SK-N-SH (cell line): ENCODE measurements at regions not wholly inside any gene's neighbourhood (a gene's known extent, or its start where the extent isn't known, plus 50 kb on each side); places are given as distances from the start of the nearest gene placed in this dataset.

ENCODE experiments used
- CTCF ChIA-PET: fragments of 300-600, 350-600 bp; formaldehyde crosslinking; extraction: SDS; loops from one replicate; lab custom pipeline; 2021; lab: Yijun Ruan, JAX
- POLR2A ChIA-PET: fragments of 350-600 bp; sonication (Branson Sonifier 250); formaldehyde crosslinking; extraction: SDS; loops from one replicate; lab custom pipeline; 2020; ENCODE audit warnings: antibody characterized with exemption, inconsistent platforms; lab: Yijun Ruan, JAX
- DNase-seq: peaks from one replicate; pipeline ENCODE4 v3.0.0; 2012
- H2AFZ ChIP-seq: fragments of 200-600 bp; sonication (generic); 2 replicates; pipeline ENCODE4 v1.8.1; 2016; ENCODE audit warnings: antibody characterized with exemption, mild to moderate bottlenecking, low read depth
- H3F3A ChIP-seq: fragments of 200-600 bp; sonication (generic); replicated peaks from 2 replicates; pipeline ENCODE3; 2016; ENCODE audit warnings: antibody characterized with exemption, mild to moderate bottlenecking; ENCODE audit not compliant: insufficient read depth
- H3K27ac ChIP-seq, 2 experiments: fragments of 200-500 bp in 1 of 2; fragments of 200-600 bp in 1 of 2; sonication (Bioruptor generic) in 1 of 2; sonication (generic), shearing (Covaris generic) in 1 of 2; 2 replicates each; pipeline versions ENCODE4 v1.5.1 to v1.6.1; 2014 to 2016; ENCODE audit warnings: low read depth in 2 of 2, inconsistent platforms in 1 of 2, low read length in 1 of 2, mild to moderate bottlenecking in 1 of 2, mixed read lengths in 1 of 2
- H3K27me3 ChIP-seq: fragments of 200-600 bp; sonication (generic), shearing (Covaris generic); 2 replicates; pipeline ENCODE4 v1.6.1; 2016; ENCODE audit warnings: mixed run types; ENCODE audit not compliant: insufficient read depth
- H3K36me3 ChIP-seq, 2 experiments: fragments of 200-500 bp in 1 of 2; fragments of 200-600 bp in 1 of 2; sonication (Bioruptor generic) in 1 of 2; sonication (generic) in 1 of 2; replicated peaks in 1 of 2; 2 replicates each; pipeline versions ENCODE3 to v1.5.1; 2014 to 2016; ENCODE audit warnings: low read length in 1 of 2, mild to moderate bottlenecking in 1 of 2; ENCODE audit not compliant: insufficient read depth in 2 of 2, control insufficient read depth in 1 of 2
- H3K4me1 ChIP-seq, 2 experiments: fragments of 200-500 bp in 1 of 2; fragments of 200-600 bp in 1 of 2; sonication (Bioruptor generic) in 1 of 2; sonication (generic), shearing (Covaris generic) in 1 of 2; 2 replicates each; pipeline versions ENCODE4 v1.5.1 to v1.6.1; 2014 to 2016; ENCODE audit warnings: low read depth in 1 of 2, low read length in 1 of 2, mixed run types in 1 of 2; ENCODE audit not compliant: insufficient read depth in 2 of 2, control insufficient read depth in 1 of 2
- H3K4me2 ChIP-seq: fragments of 200-600 bp; sonication (generic), shearing (Covaris generic); 2 replicates; pipeline ENCODE4 v1.6.1; 2017; ENCODE audit warnings: mixed run types
- H3K4me3 ChIP-seq, 2 experiments: fragments of 200-500 bp in 1 of 2; fragments of 200-600 bp in 1 of 2; sonication (Bioruptor generic) in 1 of 2; sonication (generic), shearing (Covaris generic) in 1 of 2; 2 replicates each; pipeline versions ENCODE4 v1.5.1 to v1.8.1; 2014 to 2016; ENCODE audit warnings: low read depth in 2 of 2, inconsistent platforms in 1 of 2, low read length in 1 of 2, mild to moderate bottlenecking in 1 of 2, mixed read lengths in 1 of 2, moderate library complexity in 1 of 2
- H3K79me2 ChIP-seq: fragments of 200-600 bp; sonication (generic); 2 replicates; pipeline ENCODE4 v1.8.1; 2017; ENCODE audit warnings: mild to moderate bottlenecking; ENCODE audit not compliant: insufficient read depth
- H3K9ac ChIP-seq: fragments of 200-600 bp; sonication (generic); 2 replicates; pipeline ENCODE4 v1.6.1; 2017; ENCODE audit warnings: mixed run types
- H3K9me2 ChIP-seq: fragments of 200-600 bp; sonication (generic); 2 replicates; pipeline ENCODE4 v1.6.1; 2017; ENCODE audit warnings: mixed run types
- H3K9me3 ChIP-seq: fragments of 200-600 bp; sonication (generic); 2 replicates; pipeline ENCODE4 v1.6.1; 2017; ENCODE audit warnings: mixed run types, mild to moderate bottlenecking, moderate library complexity
- H4K20me1 ChIP-seq: fragments of 200-600 bp; sonication (generic); 2 replicates; pipeline ENCODE4 v1.6.1; 2017; ENCODE audit warnings: mild to moderate bottlenecking, mixed run types; ENCODE audit not compliant: insufficient read depth
- EP300 ChIP-seq, 2 experiments: IDR thresholded peaks; 2 replicates each; pipeline versions ENCODE4 v1.4.0 to v1.6.1; 2012; ENCODE audit warnings: borderline replicate concordance in 1 of 2, low read depth in 1 of 2, low read length in 1 of 2
- EZH2phosphoT487 ChIP-seq: fragments of 200-600 bp; sonication (generic); IDR thresholded peaks from 2 replicates; pipeline ENCODE4 v1.6.1; 2017; ENCODE audit warnings: low read depth, mixed run types, mild to moderate bottlenecking, antibody characterized with exemption, moderate library complexity, borderline replicate concordance
- FOSL2 ChIP-seq: IDR thresholded peaks from 2 replicates; pipeline ENCODE4 v1.4.0; 2012; ENCODE audit warnings: low read depth, mild to moderate bottlenecking, moderate library complexity, borderline replicate concordance
- FOXJ3 ChIP-seq: sonication (generic); formaldehyde crosslinking; IDR thresholded peaks from 2 replicates; pipeline ENCODE4 v1.5.1; 2020; ENCODE audit warnings: mild to moderate bottlenecking, missing genetic modification reagents
- FOXM1 ChIP-seq: IDR thresholded peaks from 2 replicates; pipeline ENCODE4 v1.4.0; 2012; ENCODE audit warnings: low read depth, mild to moderate bottlenecking
- GABPA ChIP-seq: IDR thresholded peaks from 2 replicates; pipeline ENCODE4 v1.4.0; 2012; ENCODE audit warnings: low read depth, mild to moderate bottlenecking
- GATA2 ChIP-seq: sonication (generic); formaldehyde crosslinking; IDR thresholded peaks from 2 replicates; pipeline ENCODE4 v1.5.0; 2020; ENCODE audit warnings: mild to moderate bottlenecking, missing genetic modification reagents
- MEF2A ChIP-seq: IDR thresholded peaks from 2 replicates; pipeline ENCODE4 v1.4.0; 2012; ENCODE audit warnings: low read depth, borderline replicate concordance
- NFIC ChIP-seq: IDR thresholded peaks from 2 replicates; pipeline ENCODE4 v1.4.0; 2012; ENCODE audit warnings: borderline replicate concordance
- NRF1 ChIP-seq: IDR thresholded peaks from 2 replicates; pipeline ENCODE4 v1.6.1; 2012; ENCODE audit warnings: low read depth, mild to moderate bottlenecking, low read length
- RAD21 ChIP-seq: IDR thresholded peaks from 2 replicates; pipeline ENCODE4 v1.6.1; 2012; ENCODE audit warnings: mild to moderate bottlenecking, low read length
- RCOR1 ChIP-seq: fragments of 150-350 bp; IDR thresholded peaks from 2 replicates; pipeline ENCODE4 v1.6.1; 2017; ENCODE audit warnings: antibody characterized with exemption, low read length
- RFX5 ChIP-seq: IDR thresholded peaks from 2 replicates; pipeline ENCODE4 v1.6.1; 2012; ENCODE audit warnings: mild to moderate bottlenecking, improper control_type of control experiment, low read length
- TEAD4 ChIP-seq: IDR thresholded peaks from 2 replicates; pipeline ENCODE4 v1.4.0; 2012; ENCODE audit warnings: mild to moderate bottlenecking, borderline replicate concordance; ENCODE audit not compliant: insufficient read depth
- WGBS: methylation state at CpG from one replicate; pipeline ENCODE4 v1.1.6; 2017; ENCODE audit warnings: low lambda C conversion rate; 5-methylcytosine and 5-hydroxymethylcytosine counted together
- TF ChIP-seq, protein P1 (sequence below): IDR thresholded peaks from 2 replicates; pipeline ENCODE4 v1.4.0; 2012; ENCODE audit warnings: low read depth
- TF ChIP-seq, protein P2 (sequence below): IDR thresholded peaks from 2 replicates; pipeline ENCODE4 v1.6.1; 2012; ENCODE audit warnings: mild to moderate bottlenecking, low read depth, low read length, moderate library complexity
- TF ChIP-seq, protein P3 (sequence below): IDR thresholded peaks from 2 replicates; pipeline ENCODE4; 2012
- TF ChIP-seq, protein P4 (sequence below): IDR thresholded peaks from 2 replicates; pipeline ENCODE4 v1.4.0; 2012; ENCODE audit warnings: low read depth, borderline replicate concordance
- TF ChIP-seq, protein P5 (sequence below): fragments of 200-600 bp; sonication (generic); IDR thresholded peaks from 2 replicates; pipeline ENCODE4 v1.6.1; 2017; ENCODE audit warnings: antibody characterized with exemption, mild to moderate bottlenecking, moderate library complexity

DNA sequence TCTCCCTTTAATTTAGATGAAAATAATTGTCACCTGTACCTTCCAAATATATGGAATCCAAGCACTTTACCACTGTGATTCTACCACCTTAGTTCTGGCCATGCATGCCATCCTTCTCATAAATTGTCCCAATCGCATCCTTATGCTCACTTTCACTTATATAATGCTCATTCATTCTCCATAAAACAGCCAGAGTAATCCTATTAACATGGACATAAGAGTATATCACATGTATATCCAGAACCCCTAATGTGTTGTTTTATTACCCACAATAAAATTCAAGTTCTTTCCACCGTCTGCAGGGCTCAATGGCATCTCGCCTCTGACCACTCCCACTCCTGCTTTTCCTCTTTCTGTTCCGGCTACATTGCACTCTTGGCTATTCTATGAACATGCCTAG lies 597.5 kb upstream of the MIR17HG start:
- no peaks in the 10 kb centered on the region for H3K9me3 ChIP-seq
- ChIA-PET POLR2A (no interaction called here), CTCF (no interaction called here)
- H4K20me1 ChIP-seq = no peaks in the 10 kb centered on the region
- H3K36me3 ChIP-seq = no peaks in the 10 kb centered on the region
- DNase-seq = no peak
- no peaks in the 10 kb centered on the region for H3K9me2 ChIP-seq
- no peak overlapping the region for H3K27ac ChIP-seq
- TF ChIP-seq, protein P1, sequence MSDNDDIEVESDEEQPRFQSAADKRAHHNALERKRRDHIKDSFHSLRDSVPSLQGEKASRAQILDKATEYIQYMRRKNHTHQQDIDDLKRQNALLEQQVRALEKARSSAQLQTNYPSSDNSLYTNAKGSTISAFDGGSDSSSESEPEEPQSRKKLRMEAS = no peak
- TF ChIP-seq EP300 (IDR thresholded peaks at IDR 0.05; ENCODE audit: borderline replicate concordance in 1 of 2, low read depth in 1 of 2, low read length in 1 of 2) = no peak
- TF ChIP-seq GABPA = no peak
- TF ChIP-seq, protein P2, sequence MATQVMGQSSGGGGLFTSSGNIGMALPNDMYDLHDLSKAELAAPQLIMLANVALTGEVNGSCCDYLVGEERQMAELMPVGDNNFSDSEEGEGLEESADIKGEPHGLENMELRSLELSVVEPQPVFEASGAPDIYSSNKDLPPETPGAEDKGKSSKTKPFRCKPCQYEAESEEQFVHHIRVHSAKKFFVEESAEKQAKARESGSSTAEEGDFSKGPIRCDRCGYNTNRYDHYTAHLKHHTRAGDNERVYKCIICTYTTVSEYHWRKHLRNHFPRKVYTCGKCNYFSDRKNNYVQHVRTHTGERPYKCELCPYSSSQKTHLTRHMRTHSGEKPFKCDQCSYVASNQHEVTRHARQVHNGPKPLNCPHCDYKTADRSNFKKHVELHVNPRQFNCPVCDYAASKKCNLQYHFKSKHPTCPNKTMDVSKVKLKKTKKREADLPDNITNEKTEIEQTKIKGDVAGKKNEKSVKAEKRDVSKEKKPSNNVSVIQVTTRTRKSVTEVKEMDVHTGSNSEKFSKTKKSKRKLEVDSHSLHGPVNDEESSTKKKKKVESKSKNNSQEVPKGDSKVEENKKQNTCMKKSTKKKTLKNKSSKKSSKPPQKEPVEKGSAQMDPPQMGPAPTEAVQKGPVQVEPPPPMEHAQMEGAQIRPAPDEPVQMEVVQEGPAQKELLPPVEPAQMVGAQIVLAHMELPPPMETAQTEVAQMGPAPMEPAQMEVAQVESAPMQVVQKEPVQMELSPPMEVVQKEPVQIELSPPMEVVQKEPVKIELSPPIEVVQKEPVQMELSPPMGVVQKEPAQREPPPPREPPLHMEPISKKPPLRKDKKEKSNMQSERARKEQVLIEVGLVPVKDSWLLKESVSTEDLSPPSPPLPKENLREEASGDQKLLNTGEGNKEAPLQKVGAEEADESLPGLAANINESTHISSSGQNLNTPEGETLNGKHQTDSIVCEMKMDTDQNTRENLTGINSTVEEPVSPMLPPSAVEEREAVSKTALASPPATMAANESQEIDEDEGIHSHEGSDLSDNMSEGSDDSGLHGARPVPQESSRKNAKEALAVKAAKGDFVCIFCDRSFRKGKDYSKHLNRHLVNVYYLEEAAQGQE = no peak
- no peak for TF ChIP-seq FOXJ3 (CRISPR knock-in tag)
- no peak for TF ChIP-seq RFX5
- no peak for TF ChIP-seq NFIC
- TF ChIP-seq GATA2 (CRISPR knock-in tag) = no peak
- TF ChIP-seq EZH2phosphoT487 = no peak
- TF ChIP-seq FOSL2 = no peak
- TF ChIP-seq MEF2A = no peak
- TF ChIP-seq, protein P3, sequence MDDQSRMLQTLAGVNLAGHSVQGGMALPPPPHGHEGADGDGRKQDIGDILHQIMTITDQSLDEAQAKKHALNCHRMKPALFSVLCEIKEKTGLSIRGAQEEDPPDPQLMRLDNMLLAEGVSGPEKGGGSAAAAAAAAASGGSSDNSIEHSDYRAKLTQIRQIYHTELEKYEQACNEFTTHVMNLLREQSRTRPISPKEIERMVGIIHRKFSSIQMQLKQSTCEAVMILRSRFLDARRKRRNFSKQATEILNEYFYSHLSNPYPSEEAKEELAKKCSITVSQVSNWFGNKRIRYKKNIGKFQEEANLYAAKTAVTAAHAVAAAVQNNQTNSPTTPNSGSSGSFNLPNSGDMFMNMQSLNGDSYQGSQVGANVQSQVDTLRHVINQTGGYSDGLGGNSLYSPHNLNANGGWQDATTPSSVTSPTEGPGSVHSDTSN = no peak
- no peak for TF ChIP-seq TEAD4
- no peak for TF ChIP-seq RAD21
- TF ChIP-seq FOXM1 = no peak
- TF ChIP-seq, protein P4, sequence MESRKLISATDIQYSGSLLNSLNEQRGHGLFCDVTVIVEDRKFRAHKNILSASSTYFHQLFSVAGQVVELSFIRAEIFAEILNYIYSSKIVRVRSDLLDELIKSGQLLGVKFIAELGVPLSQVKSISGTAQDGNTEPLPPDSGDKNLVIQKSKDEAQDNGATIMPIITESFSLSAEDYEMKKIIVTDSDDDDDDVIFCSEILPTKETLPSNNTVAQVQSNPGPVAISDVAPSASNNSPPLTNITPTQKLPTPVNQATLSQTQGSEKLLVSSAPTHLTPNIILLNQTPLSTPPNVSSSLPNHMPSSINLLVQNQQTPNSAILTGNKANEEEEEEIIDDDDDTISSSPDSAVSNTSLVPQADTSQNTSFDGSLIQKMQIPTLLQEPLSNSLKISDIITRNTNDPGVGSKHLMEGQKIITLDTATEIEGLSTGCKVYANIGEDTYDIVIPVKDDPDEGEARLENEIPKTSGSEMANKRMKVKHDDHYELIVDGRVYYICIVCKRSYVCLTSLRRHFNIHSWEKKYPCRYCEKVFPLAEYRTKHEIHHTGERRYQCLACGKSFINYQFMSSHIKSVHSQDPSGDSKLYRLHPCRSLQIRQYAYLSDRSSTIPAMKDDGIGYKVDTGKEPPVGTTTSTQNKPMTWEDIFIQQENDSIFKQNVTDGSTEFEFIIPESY = no peak
- TF ChIP-seq RCOR1 = no peak
- TF ChIP-seq, protein P5, sequence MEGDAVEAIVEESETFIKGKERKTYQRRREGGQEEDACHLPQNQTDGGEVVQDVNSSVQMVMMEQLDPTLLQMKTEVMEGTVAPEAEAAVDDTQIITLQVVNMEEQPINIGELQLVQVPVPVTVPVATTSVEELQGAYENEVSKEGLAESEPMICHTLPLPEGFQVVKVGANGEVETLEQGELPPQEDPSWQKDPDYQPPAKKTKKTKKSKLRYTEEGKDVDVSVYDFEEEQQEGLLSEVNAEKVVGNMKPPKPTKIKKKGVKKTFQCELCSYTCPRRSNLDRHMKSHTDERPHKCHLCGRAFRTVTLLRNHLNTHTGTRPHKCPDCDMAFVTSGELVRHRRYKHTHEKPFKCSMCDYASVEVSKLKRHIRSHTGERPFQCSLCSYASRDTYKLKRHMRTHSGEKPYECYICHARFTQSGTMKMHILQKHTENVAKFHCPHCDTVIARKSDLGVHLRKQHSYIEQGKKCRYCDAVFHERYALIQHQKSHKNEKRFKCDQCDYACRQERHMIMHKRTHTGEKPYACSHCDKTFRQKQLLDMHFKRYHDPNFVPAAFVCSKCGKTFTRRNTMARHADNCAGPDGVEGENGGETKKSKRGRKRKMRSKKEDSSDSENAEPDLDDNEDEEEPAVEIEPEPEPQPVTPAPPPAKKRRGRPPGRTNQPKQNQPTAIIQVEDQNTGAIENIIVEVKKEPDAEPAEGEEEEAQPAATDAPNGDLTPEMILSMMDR = no peak
- TF ChIP-seq NRF1 = no peak
- no peak overlapping the region for H3K9ac ChIP-seq
- H3K27me3 ChIP-seq = no peaks in the 10 kb centered on the region
- no peak overlapping the region for H3K4me3 ChIP-seq
- no peaks in the 10 kb centered on the region for H3K79me2 ChIP-seq
- H3F3A ChIP-seq = no peaks in the 10 kb centered on the region
- H3K4me1 ChIP-seq = no peaks in the 10 kb centered on the region
- no peak overlapping the region for H3K4me2 ChIP-seq
- WGBS = 52% methylated on average over 4 of the region's 4 CpGs
- H2AFZ ChIP-seq = no peak overlapping the region
